GM12891 (cell line): ENCODE measurements at regions not wholly inside any gene's neighbourhood (a gene's known extent, or its start where the extent isn't known, plus 50 kb on each side); places are given as distances from the start of the nearest gene placed in this dataset.

Experiments
- PAX5 ChIP-seq: IDR thresholded peaks from 2 replicates; pipeline ENCODE4 v1.6.1; 2011; ENCODE audit warnings: low read length, moderate library complexity, mild to moderate bottlenecking; ENCODE audit not compliant: insufficient read depth, severe bottlenecking
- POLR2A ChIP-seq: IDR thresholded peaks from 2 replicates; pipeline ENCODE4 v1.6.1; 2011; ENCODE audit warnings: low read depth, low read length, control low read depth
- POLR2AphosphoS5 ChIP-seq: IDR thresholded peaks from 2 replicates; pipeline ENCODE4 v1.6.1; 2011; ENCODE audit warnings: low read depth, low read length, control low read depth
- POU2F2 ChIP-seq: IDR thresholded peaks from 2 replicates; pipeline ENCODE4 v1.6.1; 2011; ENCODE audit warnings: low read depth, mild to moderate bottlenecking, control low read depth, low read length, moderate library complexity
- TAF1 ChIP-seq: IDR thresholded peaks from 2 replicates; pipeline ENCODE4 v1.6.1; 2011; ENCODE audit warnings: low read depth, low read length, control low read depth

DNA sequence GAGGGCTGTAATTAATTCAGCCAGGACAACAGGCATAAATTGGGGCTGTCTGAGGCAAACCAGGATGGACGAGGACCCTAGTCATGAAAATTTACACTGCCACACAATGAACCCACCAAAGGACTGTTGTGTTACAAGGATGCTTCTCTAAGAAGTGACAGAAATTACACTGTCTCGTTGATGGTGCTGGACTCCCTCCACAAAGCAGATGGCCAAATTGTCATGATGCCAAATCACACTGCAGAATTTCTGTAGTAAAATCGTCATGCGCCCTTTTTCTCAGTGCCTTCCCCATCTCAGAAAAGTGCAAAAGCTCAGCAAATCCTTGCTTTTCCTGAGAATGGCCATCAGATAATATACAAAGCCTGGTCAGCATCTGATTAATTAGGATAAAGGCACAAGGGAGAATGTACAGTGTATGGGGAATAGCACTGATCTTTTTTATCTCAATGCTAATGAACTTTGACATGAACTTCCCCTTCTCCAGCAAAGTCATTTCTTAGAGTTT lies 545.8 kb downstream of the CSNK1G3 start:
- TF ChIP-seq POLR2A (no peak), POLR2AphosphoS5 (no peak), TAF1 (no peak), POU2F2 (no peak), PAX5 (no peak)
